ENCODE measurements at regions not wholly inside any gene's neighbourhood (a gene's known extent, or its start where the extent isn't known, plus 50 kb on each side); places are given as distances from the start of the nearest gene placed in this dataset.

- DNase-seq = no peak
Observed at GRCh38 chr21:41086569-41086968, 81.4 kb upstream of the BACE2 start.

DNA sequence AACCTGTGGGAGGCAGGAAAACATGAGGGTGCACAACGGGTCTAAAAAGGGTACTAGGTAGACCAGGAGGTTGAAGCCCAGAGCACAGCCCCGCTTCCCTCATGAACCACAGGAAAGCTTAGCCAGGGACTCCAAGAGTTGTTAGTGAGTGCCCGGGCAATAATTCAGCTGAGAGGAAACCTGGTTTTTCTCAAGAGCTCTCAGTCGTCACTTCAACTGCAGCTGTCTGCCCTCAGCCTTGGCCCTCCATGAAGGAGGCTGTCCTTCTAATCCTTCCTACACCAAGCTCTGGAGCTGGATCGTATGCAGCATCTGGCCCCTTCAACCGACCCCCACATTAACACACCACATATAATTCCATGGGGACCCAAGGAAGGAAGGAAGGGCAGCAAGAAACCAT lies 77.0 kb upstream of the BACE2 start:
- DNase-seq = no peak

DNA sequence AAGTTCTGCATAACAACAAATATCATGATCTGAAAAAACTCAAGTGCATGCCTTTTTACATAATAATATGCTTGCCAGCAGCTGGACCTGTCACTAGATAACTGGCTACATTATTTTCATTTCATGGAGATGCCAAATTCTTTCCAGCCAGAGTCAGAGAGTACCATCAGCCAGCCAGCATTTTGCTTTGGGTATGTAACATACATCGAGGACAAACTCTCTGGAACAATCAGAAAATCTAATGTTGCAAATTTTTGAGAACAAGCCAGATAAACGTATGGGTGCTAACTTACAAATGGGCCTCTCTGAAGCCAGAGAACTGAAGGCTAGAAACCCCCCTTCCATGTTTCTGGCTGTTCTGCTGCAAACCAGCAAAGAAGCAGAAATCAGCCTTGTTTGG lies 76.3 kb upstream of the BACE2 start:
- DNase-seq = no peak

GRCh38 chr21:41092312-41092711 lies 75.6 kb upstream of the BACE2 start:
- DNase-seq = no peak

DNA sequence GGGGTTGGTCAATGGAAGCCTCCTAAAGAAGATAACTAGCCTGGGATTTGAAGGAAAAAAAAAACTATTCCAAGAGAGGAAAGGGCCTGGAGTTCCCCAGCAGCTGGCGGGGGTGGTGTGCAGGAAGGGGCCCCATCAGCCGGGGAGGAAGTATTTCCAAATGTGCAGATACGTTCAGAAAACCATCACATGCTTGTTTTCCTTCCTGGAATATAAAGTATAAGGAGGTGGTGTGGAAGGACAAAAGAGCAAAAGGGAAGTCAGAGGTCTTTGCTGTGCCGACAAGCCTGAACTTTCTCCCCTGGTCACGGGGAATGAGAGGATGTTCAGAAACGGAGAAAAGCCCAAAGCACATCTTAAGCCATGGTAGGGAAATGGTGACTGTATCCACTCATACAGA lies 72.0 kb upstream of the BACE2 start:
- no peak for DNase-seq

DNA sequence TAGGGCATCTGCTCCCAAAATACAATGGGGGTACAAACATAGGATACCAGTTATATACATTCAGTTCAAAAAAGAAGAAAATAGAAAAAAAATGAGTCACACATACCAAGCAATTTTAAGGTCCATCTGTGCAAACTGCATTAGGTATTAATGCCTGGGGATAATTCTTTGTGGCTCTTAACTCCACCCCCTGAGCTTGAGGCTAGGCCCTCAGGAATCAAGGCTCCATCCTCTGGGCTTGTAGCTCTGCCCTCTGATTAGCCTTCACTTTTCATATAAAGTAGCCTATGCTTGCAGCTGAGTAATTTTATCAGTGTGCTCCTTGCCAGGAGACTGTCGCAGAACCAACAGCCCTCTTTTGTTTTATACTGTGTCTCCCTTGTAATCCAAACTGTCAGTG lies 69.9 kb upstream of the BACE2 start:
- DNase-seq = no peak

- DNase-seq = no peak
Observed at GRCh38 chr21:41098481-41099042, 69.4 kb upstream of the BACE2 start.

GRCh38 chr21:41100826-41101550 lies 67.0 kb upstream of the BACE2 start:
- DNase-seq = no peak

- no peak for DNase-seq
Observed at GRCh38 chr21:41102281-41102680, 65.7 kb upstream of the BACE2 start.

- no peak for DNase-seq
Observed at GRCh38 chr21:41107602-41108001, 60.4 kb upstream of the BACE2 start.

- no peak for DNase-seq
Observed at GRCh38 chr21:41108668-41109585, 59.0 kb upstream of the BACE2 start.

DNA sequence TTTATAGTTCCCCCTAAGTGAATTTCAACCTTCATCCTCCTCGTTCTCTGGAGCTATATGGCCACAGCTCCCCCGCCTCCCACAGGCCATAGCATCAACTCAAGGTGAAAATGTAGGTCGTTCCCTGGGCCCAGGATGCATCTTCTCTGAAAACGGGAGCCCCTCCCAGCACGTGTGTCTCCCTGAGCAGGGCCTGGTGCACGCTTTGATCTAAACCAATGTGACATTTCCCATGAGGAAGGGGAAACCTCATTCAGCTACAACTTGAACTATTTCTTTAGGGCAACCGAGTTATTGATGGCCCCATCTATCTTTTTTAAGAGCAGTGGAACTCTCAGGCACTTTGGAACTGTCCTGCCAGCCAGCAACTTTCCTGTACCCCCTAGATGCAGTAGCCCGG lies 57.8 kb upstream of the BACE2 start:
- no peak for DNase-seq

DNA sequence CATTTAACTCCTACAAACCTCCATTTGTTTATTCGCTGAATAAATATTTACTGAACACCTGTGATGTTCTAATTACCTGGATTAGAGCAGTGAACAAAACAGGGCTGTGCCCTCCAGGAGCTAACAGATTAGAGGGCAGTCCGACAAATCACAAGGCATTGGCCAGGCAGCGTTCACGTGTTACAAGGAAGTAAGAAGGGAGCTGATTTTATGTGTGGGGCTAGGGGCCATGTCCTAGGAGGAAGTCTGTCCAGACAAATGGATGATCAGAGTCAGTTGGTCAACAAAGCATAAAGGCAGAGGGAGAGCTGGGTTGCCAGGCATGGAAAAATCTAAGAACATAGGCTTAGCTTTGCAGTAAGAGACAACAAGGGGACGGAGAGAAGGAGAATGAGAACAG lies 57.3 kb upstream of the BACE2 start:
- no peak for DNase-seq

DNA sequence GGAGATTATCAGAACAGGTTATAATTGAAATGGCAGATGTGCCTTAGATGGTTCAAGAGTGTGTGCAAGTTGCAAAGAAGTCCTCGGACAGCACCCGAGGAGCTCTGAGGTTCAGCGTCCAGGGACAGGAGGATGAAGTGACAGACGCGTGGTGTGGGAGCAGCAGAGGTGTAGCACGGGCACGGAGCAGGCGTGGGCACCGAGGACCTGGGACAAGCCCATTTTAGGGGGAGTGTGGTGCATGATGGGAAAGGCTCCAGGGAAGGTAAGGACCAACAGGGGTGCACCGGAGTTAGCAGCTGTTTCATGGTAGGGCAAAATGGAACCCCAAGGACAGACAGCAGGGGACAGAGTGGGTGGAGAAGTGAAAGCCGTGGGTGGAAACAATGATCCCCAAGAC lies 56.3 kb upstream of the BACE2 start:
- no peak for DNase-seq

- DNase-seq = no peak
Observed at GRCh38 chr21:41112740-41113692, 54.9 kb upstream of the BACE2 start.

DNA sequence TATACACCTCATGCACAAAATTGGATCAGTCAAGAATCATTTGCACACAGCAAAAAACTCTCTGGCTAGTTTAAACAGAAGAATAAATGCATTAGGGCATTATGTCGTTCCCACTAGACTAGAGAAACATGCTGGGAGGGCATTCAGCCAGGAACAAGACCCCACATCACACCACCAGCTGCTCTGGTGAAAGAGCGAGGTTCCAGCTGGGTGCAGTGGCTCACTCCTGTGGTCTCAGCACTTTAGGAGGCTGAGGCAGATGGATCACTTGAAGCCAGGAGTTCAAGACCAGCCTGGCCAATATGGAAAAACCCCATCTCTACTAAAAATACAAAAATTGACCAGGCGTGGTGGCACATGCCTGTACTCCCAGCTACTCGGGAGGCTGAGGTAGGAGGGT lies 52.1 kb upstream of the BACE2 start:
- DNase-seq = no peak

All from activated CD4-positive, CD25-positive, alpha-beta regulatory T cell (primary cell).